Mucosa of gallbladder (tissue), 1 donor: ENCODE measurements at regions not wholly inside any gene's neighbourhood (a gene's known extent, or its start where the extent isn't known, plus 50 kb on each side); places are given as distances from the start of the nearest gene placed in this dataset.
"Not testable (repeated sequence)": the region's sequence is repeated elsewhere in the genome, so short reads cannot be mapped to it uniquely, and the experiment has no call there.

ENCODE experiments used
- DNase-seq: peaks from one replicate; pipeline ENCODE4 v3.0.0-alpha.2; 2020; ENCODE audit warnings: low spot score
- donor health status: DM: no; HTN: no; CAD: no.

DNA sequence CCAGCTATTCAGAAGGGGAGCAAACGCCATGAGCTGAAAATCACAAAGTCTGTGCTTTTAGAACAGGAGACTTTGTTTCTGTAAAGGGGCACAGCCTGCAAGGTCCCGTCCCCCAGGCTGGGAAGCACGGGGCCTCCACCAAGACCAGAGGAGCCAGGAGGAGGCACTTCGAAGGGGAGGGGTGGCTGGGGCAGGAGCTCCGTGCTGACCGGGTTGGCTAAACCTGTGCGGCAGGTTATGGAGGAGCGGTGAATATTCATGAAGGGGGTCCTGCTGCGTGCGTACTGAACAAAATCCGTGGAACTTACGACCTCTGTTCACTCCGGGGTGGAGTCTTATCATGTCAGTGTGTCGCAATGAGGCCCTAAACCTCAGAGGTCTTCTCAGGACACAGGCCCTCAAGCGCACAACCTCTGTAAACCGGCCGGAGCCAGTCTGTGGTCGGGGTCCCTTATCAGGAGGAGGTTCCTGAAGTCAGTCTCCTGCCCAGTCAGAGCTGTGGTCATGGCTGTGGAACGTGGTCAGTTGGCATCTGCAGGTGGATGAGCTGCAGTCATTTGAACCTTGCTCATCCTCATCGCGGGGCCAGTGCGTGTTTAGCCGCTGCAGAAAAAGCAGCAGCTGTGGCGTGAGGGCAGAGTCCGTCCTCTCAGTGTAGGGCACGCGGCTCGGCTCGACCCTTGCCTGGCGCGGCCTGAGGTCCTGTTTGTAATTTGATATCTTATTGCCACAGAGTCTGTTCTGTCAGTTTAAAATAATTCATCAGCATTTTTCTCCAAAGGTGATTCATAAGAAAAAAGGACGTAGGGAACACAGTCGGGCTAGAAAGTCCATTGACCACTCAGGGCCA lies 5507.7 kb upstream of the TPTE start:
- DNase-seq = not testable (repeated sequence)

DNA sequence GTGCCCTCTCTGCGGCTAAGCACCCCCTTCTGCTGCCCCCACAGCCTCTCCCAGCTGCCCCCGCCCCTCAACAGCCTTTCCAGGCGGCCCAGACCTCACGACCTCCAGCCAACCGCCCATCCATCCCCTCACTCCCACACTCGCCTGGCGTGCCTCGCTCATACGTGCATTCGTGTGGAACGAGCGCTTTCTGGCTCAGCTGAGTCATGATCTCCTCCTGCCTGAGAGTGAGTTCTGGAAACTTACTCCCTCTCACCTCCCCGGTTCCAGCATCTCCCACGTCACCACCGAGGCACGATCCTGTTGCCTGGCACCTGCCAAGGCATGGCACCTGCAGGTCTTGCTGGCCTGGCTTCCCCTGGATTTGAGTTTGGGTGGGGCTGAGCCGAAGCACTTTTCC lies 5506.2 kb upstream of the TPTE start:
- not testable (repeated sequence) for DNase-seq

DNA sequence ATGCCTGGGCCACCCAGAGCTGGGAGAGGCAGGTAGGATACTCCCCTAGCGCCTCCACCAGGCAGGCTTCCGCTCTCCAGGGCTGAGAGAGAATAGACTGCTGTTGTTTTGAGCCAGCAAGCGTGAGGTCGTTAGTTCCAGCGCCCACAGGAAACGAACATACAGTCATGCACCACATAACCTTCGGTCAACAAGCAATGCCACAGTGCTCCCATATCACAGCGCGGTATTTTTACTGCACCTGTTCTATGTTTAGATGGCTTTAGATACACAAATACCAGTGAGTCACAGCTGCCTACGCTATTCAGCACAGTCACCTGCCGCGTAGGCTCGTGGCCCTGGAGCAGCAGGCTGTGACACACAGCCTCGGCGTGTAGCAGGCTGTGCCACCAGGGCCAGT lies 5502.3 kb upstream of the TPTE start:
- not testable (repeated sequence) for DNase-seq

DNA sequence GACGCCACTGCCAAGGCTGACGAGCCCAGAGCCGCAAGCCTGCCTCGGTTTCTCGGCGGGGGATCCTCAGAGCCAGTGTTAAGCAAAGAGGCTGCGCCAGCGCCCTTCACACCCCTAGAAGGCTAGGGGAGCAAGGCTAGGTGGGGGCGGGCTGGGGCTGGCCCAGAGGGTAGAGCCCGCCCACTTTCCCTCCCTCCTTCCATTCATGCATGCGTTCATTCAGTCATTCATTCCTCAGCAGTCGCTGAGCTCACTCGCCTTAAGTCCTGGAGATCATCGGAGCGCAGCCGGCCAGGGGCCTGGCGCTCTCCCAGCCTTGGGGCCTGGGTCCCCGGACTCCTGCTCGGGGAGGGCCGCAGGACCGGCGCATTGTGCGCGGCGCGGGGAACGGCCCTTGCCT lies 5499.6 kb upstream of the TPTE start:
- DNase-seq = not testable (repeated sequence)

DNA sequence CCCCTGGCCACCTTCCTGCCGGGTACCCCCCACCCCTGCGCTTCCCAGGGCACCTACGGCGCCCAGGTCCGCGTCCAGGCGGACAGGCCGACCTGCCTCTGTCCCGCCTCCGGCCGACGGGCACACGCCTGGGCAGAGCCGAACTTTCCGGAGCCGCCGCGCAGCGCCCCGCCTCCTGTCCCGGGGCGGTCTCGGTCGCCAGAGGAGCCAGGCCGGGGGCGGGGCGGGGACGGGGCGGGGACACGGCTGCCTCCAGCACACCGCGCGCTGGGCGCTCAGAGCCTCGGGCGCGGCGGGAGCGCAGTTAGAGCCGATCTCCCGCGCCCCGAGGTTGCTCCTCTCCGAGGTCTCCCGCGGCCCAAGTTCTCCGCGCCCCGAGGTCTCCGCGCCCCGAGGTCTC lies 5499.1 kb upstream of the TPTE start:
- not testable (repeated sequence) for DNase-seq

DNA sequence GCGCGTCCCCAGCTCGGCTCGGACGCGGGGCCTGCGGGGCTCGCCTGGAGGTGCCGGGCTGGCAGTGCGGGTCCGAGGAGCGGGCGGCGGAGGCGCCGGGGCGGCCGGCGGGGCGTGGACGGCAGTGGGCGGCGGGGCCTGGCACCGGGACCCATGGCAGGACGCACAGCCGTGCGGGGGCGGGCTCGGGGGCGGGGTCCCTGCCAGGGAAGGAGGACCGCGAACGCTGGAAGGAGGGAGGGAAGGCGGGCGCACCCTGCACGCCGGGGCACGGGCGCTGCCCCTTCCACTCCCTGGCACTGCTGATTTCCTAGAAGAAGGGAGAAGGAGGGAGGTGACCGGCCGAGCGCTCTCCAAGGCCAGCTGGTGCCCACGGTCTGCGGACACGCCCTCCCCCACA lies 5498.6 kb upstream of the TPTE start:
- DNase-seq = not testable (repeated sequence)

DNA sequence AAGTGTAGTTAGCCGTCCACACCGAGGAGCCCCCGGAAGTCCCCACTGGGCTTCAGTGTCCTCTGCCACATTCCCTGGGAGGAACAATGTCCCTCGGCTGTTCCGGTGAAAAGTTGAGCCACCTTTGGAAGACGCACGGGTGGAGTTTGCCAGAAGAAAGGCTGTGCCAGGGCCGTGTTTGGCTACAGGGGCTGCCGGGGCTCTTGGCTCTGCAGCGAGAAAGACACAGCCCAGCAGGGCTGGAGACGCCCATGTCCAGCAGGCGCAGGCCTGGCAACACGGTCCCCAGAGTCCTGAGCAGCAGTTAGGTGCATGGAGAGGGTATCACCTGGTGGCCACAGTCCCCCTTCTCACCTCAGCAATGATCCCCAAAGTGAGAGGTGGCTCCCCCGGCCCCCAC lies 5486.2 kb upstream of the TPTE start:
- DNase-seq = not testable (repeated sequence)

DNA sequence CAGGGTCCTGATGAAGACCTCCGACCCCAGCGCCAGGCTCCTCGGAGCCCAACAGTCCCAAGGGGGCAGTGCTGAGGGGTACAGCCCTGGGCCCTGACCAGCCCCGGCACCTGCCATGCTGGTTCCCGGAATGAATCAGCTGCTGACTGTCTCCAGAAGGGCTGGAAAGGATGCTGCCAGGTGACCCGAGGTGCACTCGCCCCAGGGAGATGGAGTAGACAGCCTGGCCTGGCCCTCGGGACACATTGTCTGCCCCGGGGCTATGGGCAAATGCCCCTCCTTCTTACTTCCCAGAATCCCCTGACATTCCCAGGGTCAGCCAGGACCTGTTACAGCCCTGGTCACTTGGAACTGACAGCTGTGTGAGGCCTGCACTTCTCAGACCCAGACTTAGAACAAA lies 5485.8 kb upstream of the TPTE start:
- not testable (repeated sequence) for DNase-seq

DNA sequence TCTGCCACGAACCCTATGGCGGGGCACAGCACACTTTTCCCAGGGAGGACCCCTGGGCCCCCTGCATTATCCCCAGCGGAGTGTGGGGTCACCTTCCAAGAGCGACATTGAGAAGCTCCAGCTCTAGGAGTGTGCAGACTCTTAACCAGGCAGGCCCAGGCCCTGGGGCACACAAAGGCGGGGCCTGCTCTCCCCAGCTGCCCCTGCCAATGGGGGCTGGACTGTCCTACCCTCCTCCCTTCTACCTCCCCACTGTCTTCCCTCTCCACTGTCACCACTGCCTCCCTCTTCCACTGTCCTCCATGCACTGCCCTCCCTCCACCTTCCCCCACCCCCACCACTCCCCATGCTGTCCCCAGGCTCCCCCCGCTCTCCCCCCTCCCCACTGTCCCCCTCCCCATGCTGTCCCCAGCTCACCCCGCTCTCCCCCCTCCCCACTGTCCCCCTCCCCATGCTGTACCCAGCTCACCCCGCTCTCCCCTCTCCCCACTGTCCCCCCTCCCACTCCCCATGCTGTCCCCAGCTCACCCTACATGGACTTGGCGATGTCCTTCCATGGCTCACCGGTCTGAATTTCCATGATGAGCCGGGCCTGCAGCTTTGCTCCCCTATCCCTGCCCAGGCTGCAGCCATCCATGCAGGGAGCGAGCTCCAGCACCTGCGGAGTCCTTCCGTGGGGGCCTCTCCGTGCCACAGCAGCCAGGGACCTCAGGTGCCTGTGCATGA lies 5483.6 kb upstream of the TPTE start:
- DNase-seq = not testable (repeated sequence)

DNA sequence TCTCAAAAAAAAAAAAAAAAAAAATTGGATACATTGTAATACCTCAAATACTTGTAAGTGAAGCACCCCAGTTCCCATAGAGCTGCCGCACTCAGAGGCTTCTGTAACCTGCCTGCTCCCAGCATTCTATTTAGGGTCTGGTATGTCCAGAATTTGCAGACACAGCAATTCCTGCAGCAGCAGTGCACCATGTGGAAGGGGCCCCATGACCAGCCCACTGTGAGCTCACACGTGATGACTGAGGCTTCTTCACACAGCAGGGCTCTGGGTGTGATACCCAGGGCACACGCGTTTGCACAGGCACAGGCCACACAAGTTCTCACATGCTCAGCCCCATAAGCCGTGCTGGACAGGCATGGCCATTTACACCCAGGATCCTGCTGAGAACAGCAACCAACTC lies 5481.5 kb upstream of the TPTE start:
- not testable (repeated sequence) for DNase-seq

DNA sequence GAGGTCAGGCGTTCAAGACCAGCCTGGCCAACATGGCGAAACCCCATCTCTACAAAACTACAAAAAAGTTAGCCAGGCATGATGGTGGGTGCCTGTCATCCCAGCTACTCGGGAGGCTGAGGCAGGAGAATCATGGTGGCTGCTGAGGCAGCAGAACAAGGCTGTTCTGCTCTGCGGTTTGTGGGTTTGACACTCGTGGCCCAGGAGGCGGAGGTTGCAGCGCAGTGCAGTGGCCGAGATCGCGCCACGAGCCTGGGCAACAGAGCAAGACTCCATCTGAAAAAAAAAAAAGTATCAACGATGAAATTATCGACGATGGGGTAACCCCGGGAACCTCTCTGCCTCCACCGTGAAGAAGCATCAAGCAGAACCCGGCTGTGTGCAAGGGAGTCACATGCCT lies 5478.8 kb upstream of the TPTE start:
- DNase-seq = not testable (repeated sequence)

DNA sequence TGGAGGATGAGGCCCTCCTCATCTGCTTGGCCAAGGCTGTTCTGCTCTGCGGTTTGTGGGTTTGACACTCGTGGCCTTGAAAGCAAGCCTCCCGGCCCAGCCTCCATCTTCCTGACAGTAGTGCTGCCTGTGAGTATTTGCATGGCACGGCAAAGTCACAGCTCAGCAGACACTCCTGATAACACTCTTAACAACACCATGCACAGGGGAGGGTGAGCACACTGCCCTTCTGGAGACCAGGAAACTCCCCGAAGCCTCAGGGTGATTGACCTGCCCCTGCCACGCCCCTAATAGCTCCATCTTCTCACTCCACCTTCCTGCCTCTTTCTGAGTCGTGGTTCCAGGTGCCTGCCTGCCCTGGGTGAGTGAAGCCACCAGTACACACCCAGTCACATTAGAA lies 5476.6 kb upstream of the TPTE start:
- not testable (repeated sequence) for DNase-seq

DNA sequence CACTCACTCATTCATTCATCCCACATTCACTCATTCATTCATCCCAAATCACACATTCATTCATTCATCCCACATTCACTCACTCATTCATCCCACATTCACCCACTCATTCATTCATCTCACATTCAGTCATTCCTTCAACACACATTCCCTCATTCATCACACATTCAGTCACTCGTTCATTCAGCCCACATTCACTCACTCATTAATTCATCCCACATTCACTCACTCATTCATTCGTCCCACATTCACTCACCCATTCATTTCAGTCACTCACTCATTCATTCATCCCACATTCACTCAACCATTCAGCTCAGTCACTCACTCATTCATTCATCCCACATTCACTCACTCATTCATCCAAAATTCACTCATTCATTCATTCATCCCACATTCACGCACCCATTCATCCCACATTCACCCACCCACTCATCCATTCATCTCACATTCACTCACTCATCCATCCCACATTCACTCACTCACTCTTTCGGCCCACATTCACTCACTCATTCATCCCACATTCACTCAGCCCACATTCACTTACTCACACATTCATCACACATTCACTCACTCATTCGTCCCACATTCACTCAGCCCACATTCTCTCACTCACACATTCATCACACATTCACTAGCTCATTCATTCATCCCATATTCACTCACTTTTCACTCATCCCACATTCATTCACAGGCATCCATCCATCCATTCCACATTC lies 5469.9 kb upstream of the TPTE start:
- not testable (repeated sequence) for DNase-seq

DNA sequence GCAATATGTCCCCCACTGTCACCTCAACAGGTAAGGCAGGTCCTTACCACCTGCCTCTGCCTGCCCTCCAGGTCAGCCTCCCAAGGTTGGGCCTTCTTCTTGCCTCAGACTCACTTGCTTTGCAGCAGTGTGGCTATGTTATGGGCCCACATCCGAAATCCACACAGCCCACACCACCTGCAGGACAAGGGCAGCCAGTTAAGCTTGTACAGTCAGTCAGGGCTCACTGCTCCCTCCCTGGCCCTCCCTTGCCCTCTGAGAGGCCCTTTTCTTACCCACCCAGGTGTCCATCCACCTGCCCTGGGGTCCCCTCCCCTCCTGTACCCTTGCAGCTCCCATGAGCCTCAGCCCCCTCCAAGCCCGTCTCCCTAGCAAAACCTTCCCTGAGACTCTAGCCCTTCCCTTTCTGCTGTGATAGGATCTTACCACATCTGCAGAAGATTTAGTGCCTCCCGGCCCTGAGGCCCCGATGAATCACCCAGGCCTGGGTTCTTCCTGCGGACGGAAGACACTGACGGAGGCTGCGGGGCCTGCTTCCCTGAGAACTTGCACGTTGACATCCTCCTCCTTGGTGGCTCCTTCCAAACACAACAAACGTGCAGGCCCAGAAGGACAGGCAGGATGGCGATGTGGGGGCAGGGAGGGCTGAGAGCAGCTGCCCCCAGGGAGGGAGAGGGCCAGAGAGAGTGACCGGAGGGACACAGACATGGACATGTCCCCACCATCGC lies 5466.2 kb upstream of the TPTE start:
- not testable (repeated sequence) for DNase-seq

DNA sequence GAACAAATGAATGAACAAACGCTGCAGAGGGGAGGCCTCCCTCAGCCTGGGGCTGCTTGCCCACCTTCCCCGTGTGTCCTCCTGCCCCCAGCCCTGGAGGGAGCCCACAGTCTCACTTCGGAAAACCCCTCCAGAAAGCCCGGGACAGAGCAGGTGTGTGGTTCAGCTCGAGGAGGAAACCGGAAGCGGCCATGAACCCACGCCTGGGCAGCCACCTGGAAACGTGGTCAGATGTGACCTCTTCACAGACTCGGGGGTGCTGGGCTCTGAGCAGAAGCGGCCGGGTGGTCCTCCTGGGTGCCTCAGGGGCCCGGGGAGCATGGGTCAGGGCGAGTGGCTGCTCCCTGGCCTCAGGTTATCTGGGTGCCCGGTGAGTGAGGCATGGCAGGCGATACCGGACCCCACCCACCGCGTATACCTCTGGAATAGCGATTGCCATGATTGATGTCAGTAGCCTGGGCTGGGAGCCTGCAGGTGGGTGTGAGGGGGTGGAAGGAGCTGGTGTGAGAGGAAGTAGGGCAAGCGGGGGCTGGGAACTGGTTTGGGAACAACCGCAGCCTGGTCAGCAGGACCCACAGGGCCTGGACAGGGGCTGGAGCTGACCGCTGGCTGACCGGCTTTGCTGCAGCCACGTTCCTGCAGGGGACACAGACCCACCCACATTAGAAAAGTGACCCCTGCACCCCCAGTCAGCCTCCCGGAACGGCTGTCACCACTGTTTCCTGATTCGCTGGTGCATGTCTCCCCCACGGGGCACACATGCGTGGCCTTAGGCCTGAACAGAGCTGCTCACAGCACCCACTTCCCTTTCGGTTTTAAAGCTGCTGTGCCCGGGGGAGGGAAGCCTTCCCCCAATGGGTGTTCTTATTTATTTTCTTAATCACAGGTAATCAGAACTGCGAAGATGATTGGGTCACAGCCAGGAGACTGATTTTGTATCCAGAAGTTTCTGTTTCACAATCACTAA lies 5465.1 kb upstream of the TPTE start:
- DNase-seq = not testable (repeated sequence)

DNA sequence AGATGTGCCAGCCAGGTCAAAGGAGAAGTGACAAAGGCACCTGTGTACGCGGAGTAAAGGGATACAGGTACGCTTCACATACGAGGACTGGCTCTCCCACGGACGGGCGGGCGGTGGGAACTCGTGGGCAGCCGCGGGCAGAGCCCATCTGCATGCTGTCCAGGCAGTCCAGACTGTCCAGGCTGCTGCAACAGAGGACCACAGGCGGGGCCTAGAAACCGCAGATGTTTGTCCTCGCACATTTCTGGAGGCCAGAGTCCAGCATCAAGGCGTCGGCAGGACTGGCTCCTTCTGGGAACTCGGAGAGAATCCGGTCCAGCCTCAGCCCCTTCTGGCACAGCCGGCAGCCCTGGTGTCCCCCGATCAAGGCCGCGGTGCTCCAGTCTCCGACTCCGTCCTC lies 5464.3 kb upstream of the TPTE start:
- not testable (repeated sequence) for DNase-seq

DNA sequence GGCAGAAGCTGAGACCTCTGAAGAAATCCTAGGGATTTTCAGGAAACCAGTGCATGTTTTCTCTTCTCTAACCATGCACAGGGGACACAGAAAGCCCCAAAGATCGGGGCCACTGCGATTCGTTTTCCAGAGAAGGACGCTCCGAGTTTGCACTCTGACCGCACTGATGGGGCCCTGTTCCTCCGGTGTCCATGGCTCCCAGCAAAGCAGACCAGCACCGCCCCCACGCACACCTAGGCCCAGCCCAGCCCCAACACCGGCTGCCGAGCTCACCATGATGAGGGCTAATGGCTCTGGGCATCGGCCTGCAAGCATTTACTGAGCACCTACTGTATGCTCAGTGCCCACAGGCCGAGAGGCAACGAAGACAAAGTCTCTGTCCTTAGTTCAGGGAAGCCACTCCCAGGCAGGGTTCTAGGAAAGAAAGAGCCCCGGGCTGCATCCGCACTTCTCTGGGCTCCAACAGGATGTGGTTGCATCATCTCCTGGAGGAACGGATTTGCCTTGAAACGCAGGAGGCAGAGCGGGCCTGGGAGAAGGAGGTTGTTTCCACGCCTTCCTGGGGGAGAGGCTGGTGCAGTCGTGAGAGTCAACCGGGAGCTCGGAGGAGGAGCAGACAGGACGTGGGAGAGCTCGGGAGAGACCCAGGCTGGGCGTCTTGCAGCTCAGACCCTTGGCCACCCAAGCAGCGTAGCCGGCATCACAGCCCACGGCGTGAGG lies 5460.9 kb upstream of the TPTE start:
- not testable (repeated sequence) for DNase-seq

DNA sequence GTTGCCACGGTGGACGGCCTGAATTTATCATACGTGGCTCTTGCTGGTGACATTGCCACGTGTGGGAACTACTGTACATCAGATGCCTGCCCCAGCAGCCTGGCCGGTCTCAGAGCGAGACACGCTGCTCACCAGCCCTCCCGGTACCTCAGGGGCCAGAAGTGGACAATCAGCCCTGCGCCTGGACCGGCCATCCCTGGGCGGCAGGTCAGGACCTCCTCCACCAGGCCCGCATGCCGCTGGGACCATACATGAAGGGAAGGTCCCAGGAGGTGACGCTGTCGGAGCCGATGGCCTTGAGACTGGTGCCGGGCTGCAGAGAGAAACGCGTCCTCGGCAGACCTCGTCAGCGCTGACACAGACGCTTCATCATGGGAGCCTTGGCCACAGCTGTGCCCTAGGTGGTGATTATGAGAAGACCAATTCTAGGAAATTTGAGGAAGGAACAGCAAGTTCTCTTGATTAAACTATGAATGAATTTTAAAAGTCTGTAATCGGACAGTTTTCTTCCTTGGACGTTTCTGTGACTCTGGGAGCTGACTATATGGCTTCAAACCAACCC lies 5456.7 kb upstream of the TPTE start:
- not testable (repeated sequence) for DNase-seq
